ENCODE measurements at regions not wholly inside any gene's neighbourhood (a gene's known extent, or its start where the extent isn't known, plus 50 kb on each side); places are given as distances from the start of the nearest gene placed in this dataset.

- Histone ChIP-seq H3K27ac (ENCODE audit: low read depth, low read length) (no peak overlapping the region), H4K20me1 (ENCODE audit: control insufficient read depth, insufficient read depth, low read depth, low read length) (no peaks in the 10 kb centered on the region), H3K9me3 (ENCODE audit: control insufficient read depth, insufficient read depth, low read length) (no peaks in the 10 kb centered on the region), H3K79me2 (ENCODE audit: control insufficient read depth, low read length) (no peaks in the 10 kb centered on the region), H3K4me1 (ENCODE audit: control insufficient read depth, low read length) (no peaks in the 10 kb centered on the region), H3K36me3 (ENCODE audit: control insufficient read depth, low read length) (no peaks in the 10 kb centered on the region), H3K27me3 (ENCODE audit: control insufficient read depth, low read length) (no peaks in the 10 kb centered on the region), H3K4me3 (ENCODE audit: low read length) (no peak overlapping the region), H3K9me2 (replicated peaks; ENCODE audit: control insufficient read depth, low read length) (no peaks in the 10 kb centered on the region), H3F3A (ENCODE audit: control insufficient read depth, insufficient read depth) (no peaks in the 10 kb centered on the region), H3K4me2 (ENCODE audit: low read length) (no peak overlapping the region)
- TF ChIP-seq EZH2phosphoT487 (IDR thresholded peaks at IDR 0.05; ENCODE audit: borderline replicate concordance, low read length) (no peak), CTCF (IDR thresholded peaks at IDR 0.05; ENCODE audit: low read depth, low read length, poor library complexity, severe bottlenecking) (no peak)
Observed at GRCh38 chr3:70431911-70432310, 119.5 kb upstream of the MDFIC2 start.

- H4K20me1 ChIP-seq (ENCODE audit: control insufficient read depth, insufficient read depth, low read depth, low read length) = no peaks in the 10 kb centered on the region
- no peaks in the 10 kb centered on the region for H3K79me2 ChIP-seq (ENCODE audit: control insufficient read depth, low read length)
- H3K27ac ChIP-seq (ENCODE audit: low read depth, low read length) = no peak overlapping the region
- H3K4me3 ChIP-seq (ENCODE audit: low read length) = no peak overlapping the region
- no peaks in the 10 kb centered on the region for H3K27me3 ChIP-seq (ENCODE audit: control insufficient read depth, low read length)
- no peaks in the 10 kb centered on the region for H3K4me1 ChIP-seq (ENCODE audit: control insufficient read depth, low read length)
- no peaks in the 10 kb centered on the region for H3K36me3 ChIP-seq (ENCODE audit: control insufficient read depth, low read length)
- TF ChIP-seq EZH2phosphoT487 (IDR thresholded peaks at IDR 0.05; ENCODE audit: borderline replicate concordance, low read length) (no peak), CTCF (IDR thresholded peaks at IDR 0.05; ENCODE audit: low read depth, low read length, poor library complexity, severe bottlenecking) (no peak)
- no peaks in the 10 kb centered on the region for H3F3A ChIP-seq (ENCODE audit: control insufficient read depth, insufficient read depth)
- no peaks in the 10 kb centered on the region for H3K9me2 ChIP-seq (replicated peaks; ENCODE audit: control insufficient read depth, low read length)
- H3K9me3 ChIP-seq (ENCODE audit: control insufficient read depth, insufficient read depth, low read length) = no peaks in the 10 kb centered on the region
- no peak overlapping the region for H3K4me2 ChIP-seq (ENCODE audit: low read length)
Observed at GRCh38 chr3:70426071-70426470, 113.6 kb upstream of the MDFIC2 start.

GRCh38 chr3:70421506-70421905 is 109.1 kb upstream of the MDFIC2 start:
- no peaks in the 10 kb centered on the region for H4K20me1 ChIP-seq (ENCODE audit: control insufficient read depth, insufficient read depth, low read depth, low read length)
- no peaks in the 10 kb centered on the region for H3K27me3 ChIP-seq (ENCODE audit: control insufficient read depth, low read length)
- no peaks in the 10 kb centered on the region for H3K4me1 ChIP-seq (ENCODE audit: control insufficient read depth, low read length)
- no peaks in the 10 kb centered on the region for H3K9me3 ChIP-seq (ENCODE audit: control insufficient read depth, insufficient read depth, low read length)
- no peak for TF ChIP-seq CTCF (IDR thresholded peaks at IDR 0.05; ENCODE audit: low read depth, low read length, poor library complexity, severe bottlenecking)
- TF ChIP-seq EZH2phosphoT487 (IDR thresholded peaks at IDR 0.05; ENCODE audit: borderline replicate concordance, low read length) = no peak
- no peaks in the 10 kb centered on the region for H3K36me3 ChIP-seq (ENCODE audit: control insufficient read depth, low read length)
- H3K9me2 ChIP-seq (replicated peaks; ENCODE audit: control insufficient read depth, low read length) = no peaks in the 10 kb centered on the region
- no peaks in the 10 kb centered on the region for H3F3A ChIP-seq (ENCODE audit: control insufficient read depth, insufficient read depth)
- H3K27ac ChIP-seq (ENCODE audit: low read depth, low read length) = no peak overlapping the region
- H3K4me2 ChIP-seq (ENCODE audit: low read length) = no peak overlapping the region
- no peaks in the 10 kb centered on the region for H3K79me2 ChIP-seq (ENCODE audit: control insufficient read depth, low read length)
- H3K4me3 ChIP-seq (ENCODE audit: low read length) = no peak overlapping the region

- H3K4me2 ChIP-seq (ENCODE audit: low read length) = no peak overlapping the region
- TF ChIP-seq EZH2phosphoT487 (IDR thresholded peaks at IDR 0.05; ENCODE audit: borderline replicate concordance, low read length) (no peak), CTCF (IDR thresholded peaks at IDR 0.05; ENCODE audit: low read depth, low read length, poor library complexity, severe bottlenecking) (no peak)
Observed at GRCh38 chr3:70409018-70409417, 96.6 kb upstream of the MDFIC2 start.

More at GRCh38 chr3:70409018-70409417, 96.6 kb upstream of the MDFIC2 start:
- no peaks in the 10 kb centered on the region for H3K4me1 ChIP-seq (ENCODE audit: control insufficient read depth, low read length)
- no peaks in the 10 kb centered on the region for H3K79me2 ChIP-seq (ENCODE audit: control insufficient read depth, low read length)
- H3K36me3 ChIP-seq (ENCODE audit: control insufficient read depth, low read length) = no peaks in the 10 kb centered on the region
- H3K27ac ChIP-seq (ENCODE audit: low read depth, low read length) = no peak overlapping the region
- no peaks in the 10 kb centered on the region for H3K27me3 ChIP-seq (ENCODE audit: control insufficient read depth, low read length)
- no peaks in the 10 kb centered on the region for H3F3A ChIP-seq (ENCODE audit: control insufficient read depth, insufficient read depth)
- no peaks in the 10 kb centered on the region for H3K9me3 ChIP-seq (ENCODE audit: control insufficient read depth, insufficient read depth, low read length)
- no peaks in the 10 kb centered on the region for H3K9me2 ChIP-seq (replicated peaks; ENCODE audit: control insufficient read depth, low read length)
- H3K4me3 ChIP-seq (ENCODE audit: low read length) = no peak overlapping the region
- no peaks in the 10 kb centered on the region for H4K20me1 ChIP-seq (ENCODE audit: control insufficient read depth, insufficient read depth, low read depth, low read length)

Measured in DOHH2 (cell line).